Astrocyte (in vitro differentiated cells and primary cell): ENCODE measurements at regions not wholly inside any gene's neighbourhood (a gene's known extent, or its start where the extent isn't known, plus 50 kb on each side); places are given as distances from the start of the nearest gene placed in this dataset.

Source experiments
- CTCF ChIP-seq: IDR thresholded peaks from 2 replicates; pipeline ENCODE4 v1.5.1; 2011; ENCODE audit warnings: low read depth, mild to moderate bottlenecking, inconsistent platforms, low read length, moderate library complexity; ENCODE audit not compliant: insufficient read depth
- EZH2 ChIP-seq: IDR thresholded peaks from 2 replicates; pipeline ENCODE4 v1.6.1; 2012; ENCODE audit warnings: mild to moderate bottlenecking, low read length, inconsistent platforms; ENCODE audit not compliant: insufficient read depth

- TF ChIP-seq CTCF (no peak), EZH2 (no peak)
Measured at GRCh38 chr5:123808461-123809380, 296.7 kb downstream of the CSNK1G3 start.
